ENCODE measurements at regions not wholly inside any gene's neighbourhood (a gene's known extent, or its start where the extent isn't known, plus 50 kb on each side); places are given as distances from the start of the nearest gene placed in this dataset.
"Not testable (repeated sequence)": the region's sequence is repeated elsewhere in the genome, so short reads cannot be mapped to it uniquely, and the experiment has no call there.

- not testable (repeated sequence) for TF ChIP-seq CTCF, POLR2A (IDR thresholded peaks at IDR 0.05)
Measured at GRCh38 chr2:37734891-37735523, 63.6 kb upstream of the CDC42EP3 start.
